GM12865 (cell line): ENCODE measurements at regions not wholly inside any gene's neighbourhood (a gene's known extent, or its start where the extent isn't known, plus 50 kb on each side); places are given as distances from the start of the nearest gene placed in this dataset.
"Not testable (repeated sequence)": the region's sequence is repeated elsewhere in the genome, so short reads cannot be mapped to it uniquely, and the experiment has no call there.

ENCODE experiments used
- DNase-seq: peaks from one replicate; pipeline ENCODE4 v3.0.0; 2010; ENCODE audit warnings: low read depth
- H3K4me3 ChIP-seq: 2 replicates; pipeline ENCODE4 v1.5.1; 2011; ENCODE audit warnings: mild to moderate bottlenecking, low read depth, low read length, control low read depth
- TF ChIP-seq, protein P1 (sequence below): IDR thresholded peaks from 2 replicates; pipeline ENCODE4 v1.5.1; 2011; ENCODE audit warnings: low read length, control low read depth, low read depth, inconsistent platforms; ENCODE audit not compliant: insufficient read depth; ENCODE audit errors: missing control alignments

DNA sequence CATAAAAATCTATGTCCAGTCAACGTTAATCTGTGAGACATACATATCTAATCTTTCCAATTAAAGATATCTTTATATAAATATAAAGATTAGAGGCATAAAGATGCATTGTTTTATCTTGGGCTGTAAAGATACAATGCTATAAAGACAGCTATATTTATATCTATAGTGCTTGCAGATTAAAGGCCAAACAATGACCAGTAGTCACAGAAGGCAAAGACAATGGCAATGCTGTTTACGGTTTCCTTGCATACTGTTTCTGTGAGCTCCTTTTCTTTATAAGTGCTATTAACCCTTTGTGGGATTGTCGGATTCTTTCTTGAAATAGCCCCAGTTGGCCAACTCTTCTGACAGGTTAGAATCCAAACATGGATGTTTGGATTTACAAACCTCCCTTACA lies 85.5 kb upstream of the SALL1 start:
- no peak overlapping the region for H3K4me3 ChIP-seq
- TF ChIP-seq, protein P1, sequence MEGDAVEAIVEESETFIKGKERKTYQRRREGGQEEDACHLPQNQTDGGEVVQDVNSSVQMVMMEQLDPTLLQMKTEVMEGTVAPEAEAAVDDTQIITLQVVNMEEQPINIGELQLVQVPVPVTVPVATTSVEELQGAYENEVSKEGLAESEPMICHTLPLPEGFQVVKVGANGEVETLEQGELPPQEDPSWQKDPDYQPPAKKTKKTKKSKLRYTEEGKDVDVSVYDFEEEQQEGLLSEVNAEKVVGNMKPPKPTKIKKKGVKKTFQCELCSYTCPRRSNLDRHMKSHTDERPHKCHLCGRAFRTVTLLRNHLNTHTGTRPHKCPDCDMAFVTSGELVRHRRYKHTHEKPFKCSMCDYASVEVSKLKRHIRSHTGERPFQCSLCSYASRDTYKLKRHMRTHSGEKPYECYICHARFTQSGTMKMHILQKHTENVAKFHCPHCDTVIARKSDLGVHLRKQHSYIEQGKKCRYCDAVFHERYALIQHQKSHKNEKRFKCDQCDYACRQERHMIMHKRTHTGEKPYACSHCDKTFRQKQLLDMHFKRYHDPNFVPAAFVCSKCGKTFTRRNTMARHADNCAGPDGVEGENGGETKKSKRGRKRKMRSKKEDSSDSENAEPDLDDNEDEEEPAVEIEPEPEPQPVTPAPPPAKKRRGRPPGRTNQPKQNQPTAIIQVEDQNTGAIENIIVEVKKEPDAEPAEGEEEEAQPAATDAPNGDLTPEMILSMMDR = no peak
- DNase-seq = no peak

GRCh38 chr16:51231702-51232101 lies 80.6 kb upstream of the SALL1 start:
- no peak for DNase-seq
- TF ChIP-seq, protein P1 = no peak
- H3K4me3 ChIP-seq = no peak overlapping the region

- DNase-seq, H3K4me3 ChIP-seq: not testable (repeated sequence)
Observed at GRCh38 chr16:51230035-51230434, 79.0 kb upstream of the SALL1 start.

- H3K4me3 ChIP-seq = no peak overlapping the region
- TF ChIP-seq, protein P1 = no peak
- DNase-seq = no peak
Observed at GRCh38 chr16:51228097-51228659, 77.1 kb upstream of the SALL1 start.

DNA sequence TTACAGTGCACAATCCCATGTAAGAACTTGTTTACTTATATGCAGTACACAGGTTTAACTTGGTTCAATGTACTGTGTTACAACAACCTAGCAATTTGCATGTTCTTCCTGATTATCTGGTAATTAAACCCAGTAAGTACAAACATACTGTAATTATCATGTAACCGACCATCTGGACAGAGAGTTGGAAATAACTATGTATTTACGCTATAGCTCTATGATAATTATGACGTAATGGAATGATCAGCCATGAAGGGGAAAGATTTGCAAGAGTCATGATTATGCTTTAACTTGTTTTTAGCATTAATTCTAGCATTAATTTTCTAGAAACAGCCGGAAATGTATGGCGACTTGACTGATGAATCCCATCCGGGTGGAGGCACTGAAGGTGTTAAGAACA lies 74.8 kb upstream of the SALL1 start:
- TF ChIP-seq, protein P1 = no peak
- no peak overlapping the region for H3K4me3 ChIP-seq
- DNase-seq = no peak

GRCh38 chr16:51224317-51224716 lies 73.2 kb upstream of the SALL1 start:
- no peak for DNase-seq
- H3K4me3 ChIP-seq = no peak overlapping the region
- TF ChIP-seq, protein P1 = no peak

DNA sequence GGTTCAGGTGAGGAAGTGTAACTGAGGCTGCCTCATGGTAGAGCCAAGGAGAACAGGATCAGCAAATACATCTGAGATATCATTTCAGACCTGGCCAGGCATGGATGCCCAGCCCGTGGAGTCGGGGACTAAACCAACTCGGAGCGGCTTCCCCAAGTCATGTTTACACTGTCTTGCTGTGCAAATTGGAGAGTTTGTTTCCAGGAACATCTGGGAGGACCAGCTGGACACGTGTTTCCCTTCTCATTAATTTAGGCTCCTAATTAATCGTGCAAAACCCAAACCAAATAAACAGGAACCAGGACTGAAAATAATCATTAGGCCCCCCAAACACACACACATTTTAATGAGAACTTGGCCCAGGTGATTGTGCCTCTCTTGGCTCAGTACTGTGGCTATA lies 70.9 kb upstream of the SALL1 start:
- H3K4me3 ChIP-seq = no peak overlapping the region
- no peak for DNase-seq
- TF ChIP-seq, protein P1 = no peak
